ENCODE measurements at regions not wholly inside any gene's neighbourhood (a gene's known extent, or its start where the extent isn't known, plus 50 kb on each side); places are given as distances from the start of the nearest gene placed in this dataset.
"Not testable (repeated sequence)": the region's sequence is repeated elsewhere in the genome, so short reads cannot be mapped to it uniquely, and the experiment has no call there.

GRCh38 chr14:53273671-53274072 lies 120.5 kb upstream of the DDHD1 start:
- in situ Hi-C loops (cut with HindIII; ENCODE audit: low pct_unique_long_range_greater_than_20kb, low sequenced_read_pairs): no loop called here
- no peak for DNase-seq (ENCODE audit: low read depth)

- peak; percentile 16 for DNase-seq (ENCODE audit: low read depth)
- in situ Hi-C loops (cut with HindIII; ENCODE audit: low pct_unique_long_range_greater_than_20kb, low sequenced_read_pairs): no loop called here
These were observed 111.9 kb upstream of the DDHD1 start for GRCh38 chr14:53265025-53265424.

GRCh38 chr14:53260928-53261327 lies 107.8 kb upstream of the DDHD1 start:
- in situ Hi-C loops (cut with HindIII; ENCODE audit: low pct_unique_long_range_greater_than_20kb, low sequenced_read_pairs): no loop called here
- no peak for DNase-seq (ENCODE audit: low read depth)

GRCh38 chr14:53260286-53260685 lies 107.2 kb upstream of the DDHD1 start:
- in situ Hi-C loops (cut with HindIII; ENCODE audit: low pct_unique_long_range_greater_than_20kb, low sequenced_read_pairs): no loop called here
- no peak for DNase-seq (ENCODE audit: low read depth)

GRCh38 chr14:53252141-53252540 lies 99.0 kb upstream of the DDHD1 start:
- in situ Hi-C loops (cut with HindIII; ENCODE audit: low pct_unique_long_range_greater_than_20kb, low sequenced_read_pairs): no loop called here
- DNase-seq (ENCODE audit: low read depth): no peak

GRCh38 chr14:53249059-53249458 lies 95.9 kb upstream of the DDHD1 start:
- in situ Hi-C loops (cut with HindIII; ENCODE audit: low pct_unique_long_range_greater_than_20kb, low sequenced_read_pairs): no loop called here
- DNase-seq (ENCODE audit: low read depth): no peak

GRCh38 chr14:53247596-53248370 lies 94.7 kb upstream of the DDHD1 start:
- in situ Hi-C loops (cut with HindIII; ENCODE audit: low pct_unique_long_range_greater_than_20kb, low sequenced_read_pairs): no loop called here
- DNase-seq (ENCODE audit: low read depth): no peak

- DNase-seq (ENCODE audit: low read depth); in situ Hi-C loops (cut with HindIII; ENCODE audit: low pct_unique_long_range_greater_than_20kb, low sequenced_read_pairs): not testable (repeated sequence)
These were observed 89.8 kb upstream of the DDHD1 start for GRCh38 chr14:53242898-53243297.

- no peak for DNase-seq (ENCODE audit: low read depth)
- in situ Hi-C loops (cut with HindIII; ENCODE audit: low pct_unique_long_range_greater_than_20kb, low sequenced_read_pairs): no loop called here
These were observed 84.4 kb upstream of the DDHD1 start for GRCh38 chr14:53237488-53237887.

- in situ Hi-C loops (cut with HindIII; ENCODE audit: low pct_unique_long_range_greater_than_20kb, low sequenced_read_pairs): no loop called here
- DNase-seq (ENCODE audit: low read depth): no peak
These were observed 83.6 kb upstream of the DDHD1 start for GRCh38 chr14:53236708-53237107.

GRCh38 chr14:53231171-53231570 lies 78.0 kb upstream of the DDHD1 start:
- no peak for DNase-seq (ENCODE audit: low read depth)
- in situ Hi-C loops (cut with HindIII; ENCODE audit: low pct_unique_long_range_greater_than_20kb, low sequenced_read_pairs): no loop called here

- no peak for DNase-seq (ENCODE audit: low read depth)
- in situ Hi-C loops (cut with HindIII; ENCODE audit: low pct_unique_long_range_greater_than_20kb, low sequenced_read_pairs): no loop called here
These were observed 75.8 kb upstream of the DDHD1 start for GRCh38 chr14:53228966-53229365.

- DNase-seq (ENCODE audit: low read depth): no peak
- in situ Hi-C loops (cut with HindIII; ENCODE audit: low pct_unique_long_range_greater_than_20kb, low sequenced_read_pairs): no loop called here
These were observed 74.1 kb upstream of the DDHD1 start for GRCh38 chr14:53227154-53227718.

- in situ Hi-C loops (cut with HindIII; ENCODE audit: low pct_unique_long_range_greater_than_20kb, low sequenced_read_pairs): no loop called here
- DNase-seq (ENCODE audit: low read depth): no peak
These were observed 73.4 kb upstream of the DDHD1 start for GRCh38 chr14:53226553-53226952.

- in situ Hi-C loops (cut with HindIII; ENCODE audit: low pct_unique_long_range_greater_than_20kb, low sequenced_read_pairs): no loop called here
- no peak for DNase-seq (ENCODE audit: low read depth)
These were observed 67.8 kb upstream of the DDHD1 start for GRCh38 chr14:53220914-53221313.

- DNase-seq (ENCODE audit: low read depth): no peak
- in situ Hi-C loops (cut with HindIII; ENCODE audit: low pct_unique_long_range_greater_than_20kb, low sequenced_read_pairs): no loop called here
These were observed 65.0 kb upstream of the DDHD1 start for GRCh38 chr14:53218161-53218560.

- DNase-seq (ENCODE audit: low read depth): peak; percentile 91
- in situ Hi-C loops (cut with HindIII; ENCODE audit: low pct_unique_long_range_greater_than_20kb, low sequenced_read_pairs): no loop called here
These were observed 64.3 kb upstream of the DDHD1 start for GRCh38 chr14:53217316-53217994.

- in situ Hi-C loops (cut with HindIII; ENCODE audit: low pct_unique_long_range_greater_than_20kb, low sequenced_read_pairs); DNase-seq (ENCODE audit: low read depth): not testable (repeated sequence)
These were observed 63.8 kb upstream of the DDHD1 start for GRCh38 chr14:53216955-53217315.

GRCh38 chr14:53216478-53216877 lies 63.4 kb upstream of the DDHD1 start:
- DNase-seq (ENCODE audit: low read depth); in situ Hi-C loops (cut with HindIII; ENCODE audit: low pct_unique_long_range_greater_than_20kb, low sequenced_read_pairs): not testable (repeated sequence)

- no peak for DNase-seq (ENCODE audit: low read depth)
- in situ Hi-C loops (cut with HindIII; ENCODE audit: low pct_unique_long_range_greater_than_20kb, low sequenced_read_pairs): no loop called here
These were observed 62.0 kb upstream of the DDHD1 start for GRCh38 chr14:53215101-53215500.
